ENCODE measurements at regions not wholly inside any gene's neighbourhood (a gene's known extent, or its start where the extent isn't known, plus 50 kb on each side); places are given as distances from the start of the nearest gene placed in this dataset.

DNA sequence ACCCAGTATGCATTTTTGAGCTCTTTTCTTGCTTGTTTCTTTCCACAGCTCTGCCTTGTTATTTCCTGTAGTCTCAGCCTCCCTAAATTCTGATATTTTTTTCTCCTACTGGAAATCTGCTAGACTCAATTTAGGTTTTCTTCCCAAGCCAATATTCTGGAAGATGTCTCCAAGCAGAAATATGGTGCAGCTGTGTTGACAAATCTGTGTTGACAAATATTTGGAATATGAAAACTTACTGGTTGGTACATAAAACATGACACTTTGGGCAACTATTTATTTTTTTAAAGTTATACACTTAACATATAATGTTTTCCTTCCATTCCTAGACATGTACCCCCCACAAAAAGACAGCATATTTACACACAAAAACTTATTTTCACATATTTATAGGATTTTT, 1048.4 kb downstream of the NCAM2 start:
- in situ Hi-C loops (cut with HindIII; ENCODE audit: low sequenced_read_pairs) = no loop called here
- no peak for DNase-seq (ENCODE audit: low read depth, low spot score)
- TF ChIP-seq, protein P1, sequence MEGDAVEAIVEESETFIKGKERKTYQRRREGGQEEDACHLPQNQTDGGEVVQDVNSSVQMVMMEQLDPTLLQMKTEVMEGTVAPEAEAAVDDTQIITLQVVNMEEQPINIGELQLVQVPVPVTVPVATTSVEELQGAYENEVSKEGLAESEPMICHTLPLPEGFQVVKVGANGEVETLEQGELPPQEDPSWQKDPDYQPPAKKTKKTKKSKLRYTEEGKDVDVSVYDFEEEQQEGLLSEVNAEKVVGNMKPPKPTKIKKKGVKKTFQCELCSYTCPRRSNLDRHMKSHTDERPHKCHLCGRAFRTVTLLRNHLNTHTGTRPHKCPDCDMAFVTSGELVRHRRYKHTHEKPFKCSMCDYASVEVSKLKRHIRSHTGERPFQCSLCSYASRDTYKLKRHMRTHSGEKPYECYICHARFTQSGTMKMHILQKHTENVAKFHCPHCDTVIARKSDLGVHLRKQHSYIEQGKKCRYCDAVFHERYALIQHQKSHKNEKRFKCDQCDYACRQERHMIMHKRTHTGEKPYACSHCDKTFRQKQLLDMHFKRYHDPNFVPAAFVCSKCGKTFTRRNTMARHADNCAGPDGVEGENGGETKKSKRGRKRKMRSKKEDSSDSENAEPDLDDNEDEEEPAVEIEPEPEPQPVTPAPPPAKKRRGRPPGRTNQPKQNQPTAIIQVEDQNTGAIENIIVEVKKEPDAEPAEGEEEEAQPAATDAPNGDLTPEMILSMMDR (IDR thresholded peaks at IDR 0.05; ENCODE audit: low read depth, low read length) = no peak
- no peak overlapping the region for H3K4me3 ChIP-seq (ENCODE audit: low read depth, low read length)

DNA sequence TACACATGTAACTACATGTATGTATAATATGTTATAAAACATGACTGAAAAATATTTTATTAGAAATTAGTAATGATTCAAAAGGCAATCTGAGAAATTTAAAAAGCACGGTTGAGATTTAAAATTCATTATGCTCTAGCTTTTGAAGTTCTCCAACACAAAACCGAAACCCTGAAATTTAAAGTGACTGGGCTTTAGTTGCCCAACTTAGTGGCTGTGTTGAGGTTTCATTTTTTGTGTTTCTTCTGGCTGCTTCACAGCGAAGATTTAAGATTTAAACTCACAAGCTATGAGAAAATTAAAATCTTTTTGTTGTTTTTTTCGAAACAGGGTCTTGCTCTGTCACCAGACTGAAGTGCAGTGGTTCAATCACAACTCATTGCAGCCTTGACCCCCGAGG, 1058.7 kb downstream of the NCAM2 start:
- in situ Hi-C loops (cut with HindIII; ENCODE audit: low sequenced_read_pairs) = no loop called here
- TF ChIP-seq, protein P1 (IDR thresholded peaks at IDR 0.05; ENCODE audit: low read depth, low read length) = no peak
- no peak for DNase-seq (ENCODE audit: low read depth, low spot score)
- no peak overlapping the region for H3K4me3 ChIP-seq (ENCODE audit: low read depth, low read length)

DNA sequence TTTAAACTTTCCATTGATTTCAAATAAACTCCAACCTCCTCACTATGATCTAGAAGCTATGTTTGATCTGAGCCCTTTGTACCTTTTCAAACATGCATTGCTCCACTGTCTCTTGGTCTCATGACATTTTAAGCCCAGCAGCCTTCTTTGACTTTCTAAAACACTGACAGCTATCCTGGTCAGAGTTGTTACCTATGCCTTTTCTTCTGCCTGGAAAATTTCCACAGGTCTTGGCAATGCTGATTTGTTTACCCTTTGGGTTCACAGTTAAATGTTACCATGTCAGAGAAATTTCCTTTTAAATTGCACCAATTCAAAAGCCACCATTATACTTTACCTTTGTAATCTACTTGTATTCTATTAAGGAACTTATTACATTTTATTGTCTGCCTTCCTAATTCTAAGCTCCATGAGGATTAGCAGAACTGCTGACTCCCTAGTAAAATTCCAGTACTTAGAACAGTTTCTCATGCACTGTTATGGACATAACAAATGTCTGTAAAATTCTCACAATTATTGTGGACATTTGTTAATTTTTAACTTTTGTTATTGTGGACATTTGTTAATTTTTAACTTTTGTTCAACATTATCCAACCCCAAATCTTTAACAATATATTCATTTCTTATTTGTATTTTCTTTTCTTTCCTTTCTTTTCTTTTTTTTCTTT, 1064.4 kb downstream of the NCAM2 start:
- DNase-seq (ENCODE audit: low read depth, low spot score) = no peak
- TF ChIP-seq, protein P1 (IDR thresholded peaks at IDR 0.05; ENCODE audit: low read depth, low read length) = no peak
- in situ Hi-C loops (cut with HindIII; ENCODE audit: low sequenced_read_pairs) = no loop called here
- no peak overlapping the region for H3K4me3 ChIP-seq (ENCODE audit: low read depth, low read length)

DNA sequence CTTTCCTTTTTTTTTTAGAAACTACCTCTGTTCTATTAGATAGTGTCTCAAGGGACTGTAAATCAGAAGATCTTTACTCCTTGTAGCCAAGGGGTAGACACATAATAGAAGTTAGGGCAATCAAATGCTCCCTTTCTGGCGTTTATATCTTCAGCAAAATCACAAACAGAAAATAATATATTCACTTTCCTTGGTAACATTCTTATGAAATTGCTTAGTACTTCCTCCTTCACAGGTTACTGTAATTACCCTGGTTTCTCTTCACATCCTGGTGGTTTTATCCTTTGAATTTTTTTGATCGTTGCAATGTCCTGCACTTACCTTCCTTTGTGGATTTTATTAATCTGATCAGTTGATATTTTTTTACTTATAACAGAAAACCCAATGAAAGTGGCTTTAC, 1064.9 kb downstream of the NCAM2 start:
- H3K4me3 ChIP-seq (ENCODE audit: low read depth, low read length) = no peak overlapping the region
- DNase-seq (ENCODE audit: low read depth, low spot score) = no peak
- in situ Hi-C loops (cut with HindIII; ENCODE audit: low sequenced_read_pairs) = no loop called here

DNA sequence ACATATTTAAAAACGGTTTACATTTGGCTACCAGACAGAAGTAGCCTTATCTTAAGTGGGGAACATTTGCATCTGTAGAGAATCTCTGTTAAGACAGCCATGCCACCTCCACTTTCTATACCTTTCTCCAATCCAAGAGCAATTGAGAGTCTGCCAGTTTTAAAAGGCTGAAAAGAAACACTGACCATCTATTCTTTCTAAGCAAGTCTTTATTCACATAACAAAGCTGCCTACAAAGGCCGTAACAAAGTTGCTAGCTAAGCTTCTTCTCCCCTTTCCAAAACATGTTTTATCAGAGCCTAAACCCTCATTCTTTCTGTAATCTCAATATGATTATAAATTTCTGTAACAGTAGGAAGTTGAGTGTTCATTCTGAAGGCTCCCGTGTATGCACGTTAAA, 1078.3 kb downstream of the NCAM2 start:
- no peak for DNase-seq (ENCODE audit: low read depth, low spot score)
- H3K4me3 ChIP-seq (ENCODE audit: low read depth, low read length) = no peak overlapping the region
- in situ Hi-C loops (cut with HindIII; ENCODE audit: low sequenced_read_pairs) = no loop called here
- TF ChIP-seq, protein P1 (IDR thresholded peaks at IDR 0.05; ENCODE audit: low read depth, low read length) = no peak

More for the DNA sequence above, 1064.9 kb downstream of the NCAM2 start:
- TF ChIP-seq, protein P1 (IDR thresholded peaks at IDR 0.05; ENCODE audit: low read depth, low read length) = no peak

DNA sequence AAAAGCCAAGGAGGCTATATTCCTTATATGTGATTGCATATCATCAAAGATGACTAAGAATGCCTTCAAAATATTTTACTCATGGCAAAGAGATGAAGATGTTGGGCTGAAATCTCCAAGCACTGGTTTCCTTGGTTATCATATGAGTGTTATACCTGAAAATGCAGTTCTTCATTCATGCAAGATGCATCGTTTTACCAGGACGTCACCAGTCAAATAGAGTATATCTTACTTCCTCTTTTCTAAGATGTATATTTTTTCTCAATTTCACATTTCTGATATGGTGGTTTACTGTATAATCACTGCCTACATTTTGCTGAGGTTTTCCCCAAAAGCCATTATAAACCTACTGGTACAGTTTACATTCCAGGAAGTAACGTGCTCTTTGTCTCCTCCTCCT, 1085.7 kb downstream of the NCAM2 start:
- TF ChIP-seq, protein P1 (IDR thresholded peaks at IDR 0.05; ENCODE audit: low read depth, low read length) = no peak
- in situ Hi-C loops (cut with HindIII; ENCODE audit: low sequenced_read_pairs) = no loop called here
- H3K4me3 ChIP-seq (ENCODE audit: low read depth, low read length) = no peak overlapping the region
- DNase-seq (ENCODE audit: low read depth, low spot score) = no peak
